ENCODE measurements at regions not wholly inside any gene's neighbourhood (a gene's known extent, or its start where the extent isn't known, plus 50 kb on each side); places are given as distances from the start of the nearest gene placed in this dataset.

GRCh38 chr2:76385943-76386342, 675.2 kb upstream of the GCFC2 start:
- TF ChIP-seq CTCF (conservative IDR thresholded peaks at IDR 0.05; ENCODE audit: low read length) (no peak), EZH2phosphoT487 (IDR thresholded peaks at IDR 0.05; ENCODE audit: borderline replicate concordance) (no peak)
